ENCODE measurements at regions not wholly inside any gene's neighbourhood (a gene's known extent, or its start where the extent isn't known, plus 50 kb on each side); places are given as distances from the start of the nearest gene placed in this dataset.

DNA sequence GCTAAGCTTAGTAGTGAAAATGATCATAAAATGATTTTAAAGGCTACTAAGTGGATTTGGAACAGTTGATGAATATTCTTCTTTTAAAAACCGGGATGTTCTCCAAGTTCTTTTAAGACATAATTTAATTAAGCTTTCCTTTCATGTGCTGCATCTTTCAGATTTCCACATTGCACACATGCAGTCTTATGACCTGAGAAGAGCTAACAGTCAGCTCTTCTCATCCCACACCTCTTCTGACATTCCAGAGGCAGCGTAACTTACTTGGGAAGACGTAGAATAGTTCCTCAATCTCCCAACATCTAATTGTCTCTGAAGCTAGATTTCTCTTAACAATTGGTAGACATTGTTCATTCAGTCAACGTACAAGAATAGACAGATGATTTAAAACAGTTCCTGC, 181.8 kb downstream of the SP3 start:
- no peak for TF ChIP-seq POLR2AphosphoS5 (IDR thresholded peaks at IDR 0.05)
- no peak for TF ChIP-seq POLR2A (IDR thresholded peaks at IDR 0.05)
- TF ChIP-seq, protein P1, sequence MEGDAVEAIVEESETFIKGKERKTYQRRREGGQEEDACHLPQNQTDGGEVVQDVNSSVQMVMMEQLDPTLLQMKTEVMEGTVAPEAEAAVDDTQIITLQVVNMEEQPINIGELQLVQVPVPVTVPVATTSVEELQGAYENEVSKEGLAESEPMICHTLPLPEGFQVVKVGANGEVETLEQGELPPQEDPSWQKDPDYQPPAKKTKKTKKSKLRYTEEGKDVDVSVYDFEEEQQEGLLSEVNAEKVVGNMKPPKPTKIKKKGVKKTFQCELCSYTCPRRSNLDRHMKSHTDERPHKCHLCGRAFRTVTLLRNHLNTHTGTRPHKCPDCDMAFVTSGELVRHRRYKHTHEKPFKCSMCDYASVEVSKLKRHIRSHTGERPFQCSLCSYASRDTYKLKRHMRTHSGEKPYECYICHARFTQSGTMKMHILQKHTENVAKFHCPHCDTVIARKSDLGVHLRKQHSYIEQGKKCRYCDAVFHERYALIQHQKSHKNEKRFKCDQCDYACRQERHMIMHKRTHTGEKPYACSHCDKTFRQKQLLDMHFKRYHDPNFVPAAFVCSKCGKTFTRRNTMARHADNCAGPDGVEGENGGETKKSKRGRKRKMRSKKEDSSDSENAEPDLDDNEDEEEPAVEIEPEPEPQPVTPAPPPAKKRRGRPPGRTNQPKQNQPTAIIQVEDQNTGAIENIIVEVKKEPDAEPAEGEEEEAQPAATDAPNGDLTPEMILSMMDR (IDR thresholded peaks at IDR 0.05 in 8 of 11, conservative IDR thresholded peaks at IDR 0.05 in 3 of 11) = no peak
- no peaks in the 10 kb centered on the region for H3K36me3 ChIP-seq
- peaks cover 0 to 9% (median 0%) of the 10 kb centered on the region in 8 donors for H3K9me3 ChIP-seq
- 59 to 83% (median 71%) methylated on average over 4 of the region's 4 CpGs for WGBS, 5 donors
- H3K27ac ChIP-seq = no peak overlapping the region
- no peak for DNase-seq
- no peak overlapping the region for H3K4me3 ChIP-seq
- peaks cover 0 to 19% (median 8%) of the 10 kb centered on the region in 7 donors for H3K27me3 ChIP-seq (replicated peaks in 1 of 7)
- intact Hi-C loops (cut with DNase I; ENCODE audit: low total_unique reads) = no loop called here
- H3K4me1 ChIP-seq = no peaks in the 10 kb centered on the region

DNA sequence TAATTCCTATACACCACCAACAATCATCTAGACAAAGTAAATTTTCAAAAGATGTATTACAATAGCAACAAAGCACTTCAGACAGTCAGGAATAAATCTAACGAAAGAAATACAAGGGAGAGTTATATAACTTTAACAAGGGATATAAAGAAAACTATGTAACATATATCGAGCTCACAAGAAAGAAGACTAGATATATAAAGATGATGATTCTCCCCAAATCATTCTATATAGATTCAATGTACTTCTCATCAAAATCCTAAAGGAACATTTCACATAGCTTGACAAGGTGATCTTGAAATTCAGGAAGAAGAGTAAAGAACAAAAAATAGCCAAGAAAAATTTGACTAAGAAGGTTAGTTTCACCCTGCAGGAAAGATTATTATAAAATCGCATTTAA, 179.4 kb downstream of the SP3 start:
- H3K36me3 ChIP-seq = no peaks in the 10 kb centered on the region
- no peak for DNase-seq
- TF ChIP-seq, protein P1 (IDR thresholded peaks at IDR 0.05 in 8 of 11, conservative IDR thresholded peaks at IDR 0.05 in 3 of 11) = no peak
- TF ChIP-seq POLR2A (IDR thresholded peaks at IDR 0.05) = no peak
- TF ChIP-seq POLR2AphosphoS5 (IDR thresholded peaks at IDR 0.05) = no peak
- no peaks in the 10 kb centered on the region for H3K4me1 ChIP-seq
- 89 to 95% (median 93%) methylated on average over 3 of the region's 3 CpGs for WGBS, 5 donors
- peaks cover 0 to 19% (median 8%) of the 10 kb centered on the region in 7 donors for H3K27me3 ChIP-seq (replicated peaks in 1 of 7)
- H3K9me3 ChIP-seq = peaks cover 0 to 2% (median 0%) of the 10 kb centered on the region in 8 donors
- intact Hi-C loops (cut with DNase I; ENCODE audit: low total_unique reads) = no loop called here
- no peak overlapping the region for H3K27ac ChIP-seq
- H3K4me3 ChIP-seq = no peak overlapping the region

DNA sequence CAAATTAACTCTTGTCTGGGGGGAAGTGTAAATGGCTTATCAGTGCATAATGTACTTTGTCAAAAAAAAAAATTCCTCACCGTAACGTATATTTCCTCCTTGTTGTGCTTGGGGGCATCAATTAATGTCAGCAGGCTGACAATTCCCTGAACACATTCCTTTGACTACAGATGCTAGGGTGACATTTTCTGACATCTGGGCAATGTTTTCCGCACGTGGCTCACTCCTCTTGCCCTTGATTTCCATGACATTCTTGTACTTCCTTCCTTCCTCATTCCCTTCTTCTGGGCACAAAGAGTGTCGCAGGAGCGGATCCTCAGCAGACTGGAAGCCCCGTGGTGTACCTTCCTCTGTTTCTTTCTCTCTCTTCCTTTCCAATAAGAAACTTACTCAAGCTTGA, 173.7 kb downstream of the SP3 start:
- intact Hi-C loops (cut with DNase I; ENCODE audit: low total_unique reads) = no loop called here
- TF ChIP-seq, protein P1 (IDR thresholded peaks at IDR 0.05 in 8 of 11, conservative IDR thresholded peaks at IDR 0.05 in 3 of 11) = no peak
- TF ChIP-seq POLR2A (IDR thresholded peaks at IDR 0.05) (no peak), POLR2AphosphoS5 (IDR thresholded peaks at IDR 0.05) (no peak)
- DNase-seq = no peak

DNA sequence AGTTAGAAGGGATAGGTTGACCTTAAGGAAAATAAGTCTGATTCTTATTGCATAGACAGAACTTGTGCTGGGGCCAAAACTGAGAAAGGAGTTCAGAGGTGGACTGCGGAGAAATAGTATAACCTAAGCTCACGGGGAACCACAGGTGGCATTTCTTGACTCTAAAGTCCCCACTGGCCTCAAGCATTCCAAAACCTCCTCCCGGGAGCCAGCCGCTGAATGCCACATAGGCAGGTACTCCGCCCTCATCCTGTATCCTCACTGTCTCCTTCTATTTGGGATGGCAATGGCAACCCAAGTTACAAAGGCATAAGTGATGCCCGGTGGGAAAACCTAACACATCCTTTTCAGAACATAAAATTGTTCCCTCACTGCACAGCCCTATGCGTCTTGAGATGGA, 173.0 kb downstream of the SP3 start:
- Histone ChIP-seq H3K27ac (no peak overlapping the region), H3K9me3 (no peaks in the 10 kb centered on the region), H3K36me3 (no peaks in the 10 kb centered on the region), H3K4me1 (peaks cover 0 to 6% (median 4%) of the 10 kb centered on the region in 6 donors), H3K27me3 (replicated peaks in 1 of 7) (peaks cover 0 to 6% (median 0%) of the 10 kb centered on the region in 7 donors), H3K4me3 (no peak overlapping the region)
- WGBS, 5 donors = 78 to 85% (median 82%) methylated on average over 7 of the region's 7 CpGs
- intact Hi-C loops (cut with DNase I; ENCODE audit: low total_unique reads) = no loop called here
- DNase-seq = no peak
- no peak for TF ChIP-seq POLR2AphosphoS5 (IDR thresholded peaks at IDR 0.05)
- TF ChIP-seq, protein P1 (IDR thresholded peaks at IDR 0.05 in 8 of 11, conservative IDR thresholded peaks at IDR 0.05 in 3 of 11) = no peak
- TF ChIP-seq POLR2A (IDR thresholded peaks at IDR 0.05) = no peak

More for the DNA sequence above, 173.7 kb downstream of the SP3 start:
- Histone ChIP-seq H3K9me3 (no peaks in the 10 kb centered on the region), H3K27ac (no peak overlapping the region), H3K4me3 (no peak overlapping the region), H3K36me3 (no peaks in the 10 kb centered on the region), H3K27me3 (replicated peaks in 1 of 7) (peaks cover 0 to 6% (median 0%) of the 10 kb centered on the region in 7 donors), H3K4me1 (peaks cover 0 to 6% (median 4%) of the 10 kb centered on the region in 6 donors)
- WGBS, 5 donors = 26 to 37% (median 33%) methylated on average over 7 of the region's 7 CpGs
